HG02852 (cell line): ENCODE measurements at regions not wholly inside any gene's neighbourhood (a gene's known extent, or its start where the extent isn't known, plus 50 kb on each side); places are given as distances from the start of the nearest gene placed in this dataset.
"Not testable (repeated sequence)": the region's sequence is repeated elsewhere in the genome, so short reads cannot be mapped to it uniquely, and the experiment has no call there.

Experiments
- ATAC-seq: cut with Tn5 transposase; IDR thresholded peaks from one replicate; pipeline ENCODE4 v1.9.1; 2021; ENCODE audit warnings: mild to moderate bottlenecking, moderate library complexity; ENCODE audit not compliant: unreplicated experiment

DNA sequence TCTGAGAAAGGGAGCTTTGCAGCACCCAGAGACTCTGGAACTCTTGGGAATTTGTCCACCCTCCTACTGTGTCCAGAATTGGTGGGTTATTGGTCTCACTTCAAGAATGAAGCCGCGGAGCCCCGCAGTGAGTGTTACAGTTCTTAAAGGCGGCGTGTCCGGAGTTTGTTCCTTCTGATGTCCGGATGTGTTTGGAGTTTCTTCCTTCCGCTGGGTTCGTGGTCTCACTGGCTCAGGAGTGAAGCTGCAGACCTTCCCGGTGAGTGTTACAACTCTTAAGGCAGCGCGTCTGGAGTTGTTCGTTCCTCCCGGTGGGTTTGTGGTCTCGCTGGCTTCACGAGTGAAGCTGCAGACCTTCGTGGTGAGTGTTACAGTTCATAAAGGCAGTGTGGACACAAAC is 824.7 kb downstream of the LRRTM4 start:
- ATAC-seq, result not testable (repeated sequence)

DNA sequence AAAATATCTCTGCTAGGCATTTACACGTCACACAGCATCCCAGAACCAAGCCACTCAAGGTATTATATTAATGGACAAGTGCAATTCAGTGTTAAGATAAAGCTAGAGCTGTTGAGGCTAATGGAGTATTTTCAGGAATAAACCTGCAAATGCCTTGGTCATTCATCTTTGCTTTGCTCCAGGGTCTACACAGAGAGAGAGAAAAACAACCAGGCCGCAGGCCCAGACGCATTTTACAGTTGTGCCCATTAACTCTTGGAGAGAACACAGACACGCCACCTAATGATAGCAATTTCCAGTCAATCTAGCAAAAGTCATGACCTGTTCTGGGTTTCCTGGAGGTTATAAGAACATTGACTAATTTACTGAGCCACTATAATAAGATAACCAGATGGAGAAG is 829.3 kb downstream of the LRRTM4 start:
- no peak for ATAC-seq

- ATAC-seq, result no peak
These were observed 833.4 kb downstream of the LRRTM4 start for GRCh38 chr2:76688732-76689131.

DNA sequence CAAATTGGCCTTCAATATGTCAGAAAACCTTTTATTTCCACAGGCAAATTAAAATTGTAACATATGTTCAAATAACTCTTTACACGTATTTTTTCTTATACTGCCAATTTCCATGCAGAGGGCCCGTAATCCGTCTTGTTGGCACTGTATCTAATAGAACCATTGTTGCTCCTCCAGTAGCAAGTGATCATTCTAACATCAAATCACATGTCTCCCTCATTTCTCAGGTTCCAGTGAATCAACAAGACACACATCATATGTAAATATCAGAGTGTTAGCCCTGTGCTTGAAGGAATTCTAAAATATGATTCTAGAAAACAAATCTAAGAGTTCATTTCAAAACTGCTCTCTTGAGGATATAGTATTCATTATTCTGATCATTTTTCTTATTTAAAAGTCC is 834.3 kb downstream of the LRRTM4 start:
- no peak for ATAC-seq

GRCh38 chr2:76684756-76685155 is 837.4 kb downstream of the LRRTM4 start:
- ATAC-seq, result no peak

- no peak for ATAC-seq
These were observed 843.2 kb downstream of the LRRTM4 start for GRCh38 chr2:76679025-76679396.

- no peak for ATAC-seq
These were observed 843.7 kb downstream of the LRRTM4 start for GRCh38 chr2:76678383-76679024.

GRCh38 chr2:76675212-76675611 is 847.0 kb downstream of the LRRTM4 start:
- ATAC-seq, result no peak

- no peak for ATAC-seq
These were observed 849.4 kb downstream of the LRRTM4 start for GRCh38 chr2:76672798-76673197.

DNA sequence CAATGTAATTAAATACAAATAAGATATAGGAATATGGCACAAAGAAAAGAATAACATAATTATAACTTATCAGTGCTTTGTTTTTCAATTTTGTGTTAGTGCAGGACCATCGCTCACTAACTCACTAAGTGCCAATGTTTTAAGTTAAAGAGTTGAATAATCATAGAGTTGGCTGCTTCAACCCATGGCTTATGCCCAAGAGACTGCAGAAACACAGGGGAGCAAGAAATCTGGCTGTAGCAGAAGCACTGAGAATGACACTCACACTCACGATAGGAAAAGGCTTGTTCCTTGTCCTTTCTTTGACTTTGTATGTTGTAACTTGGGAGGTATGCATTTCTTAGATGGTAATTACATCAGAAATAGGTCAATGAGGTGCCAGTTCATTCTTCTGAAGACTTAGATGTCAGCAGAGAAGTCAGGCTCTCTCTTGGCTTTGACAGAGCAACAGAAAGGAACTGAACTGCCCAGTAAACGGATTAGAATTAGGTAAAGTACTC is 852.2 kb downstream of the LRRTM4 start:
- ATAC-seq, result no peak

- ATAC-seq, result no peak
These were observed 853.9 kb downstream of the LRRTM4 start for GRCh38 chr2:76668279-76668678.

DNA sequence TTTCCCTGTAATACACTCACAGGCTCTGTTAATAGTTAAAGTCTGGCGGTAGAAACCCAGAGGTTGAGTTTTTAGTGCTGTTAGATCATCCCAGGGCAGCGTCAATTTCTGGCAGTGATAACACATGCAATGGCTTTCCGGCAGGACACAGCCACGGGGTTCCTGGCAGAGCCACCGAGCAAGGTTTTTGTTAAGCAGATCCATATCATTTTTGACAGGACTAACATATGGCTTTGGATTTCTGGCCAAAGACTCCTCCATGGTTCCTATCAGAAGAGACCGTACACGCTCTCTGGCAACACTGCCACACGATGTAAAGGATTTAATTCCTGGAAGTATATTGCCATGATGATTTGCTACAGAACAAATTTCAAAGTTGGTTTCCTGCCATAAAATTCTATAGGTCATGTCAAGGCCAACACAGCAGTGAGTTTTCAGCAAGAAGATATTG is 854.3 kb downstream of the LRRTM4 start:
- no peak for ATAC-seq

DNA sequence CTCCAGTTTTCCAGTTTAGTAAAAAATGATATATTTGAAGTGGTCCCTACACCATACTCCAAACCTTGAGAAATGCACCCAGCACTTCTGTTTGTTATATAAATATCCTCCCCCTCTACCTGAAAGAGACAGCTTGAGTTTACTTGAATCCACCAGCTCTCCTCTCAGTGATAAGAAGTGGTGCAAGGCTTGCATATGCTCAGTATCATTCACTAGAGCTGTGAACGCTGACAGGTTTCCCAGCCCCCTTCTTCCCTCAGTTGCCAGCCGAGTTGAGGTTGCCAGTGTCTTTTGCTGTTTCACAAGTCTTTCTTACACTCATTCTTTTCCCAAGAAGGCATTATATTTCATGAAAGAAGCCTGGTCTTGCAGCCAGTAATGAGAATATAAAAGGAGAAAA is 880.0 kb downstream of the LRRTM4 start:
- ATAC-seq, result no peak

GRCh38 chr2:76641506-76641905 is 880.7 kb downstream of the LRRTM4 start:
- ATAC-seq, result no peak

- ATAC-seq, result no peak
These were observed 881.3 kb downstream of the LRRTM4 start for GRCh38 chr2:76640905-76641304.

DNA sequence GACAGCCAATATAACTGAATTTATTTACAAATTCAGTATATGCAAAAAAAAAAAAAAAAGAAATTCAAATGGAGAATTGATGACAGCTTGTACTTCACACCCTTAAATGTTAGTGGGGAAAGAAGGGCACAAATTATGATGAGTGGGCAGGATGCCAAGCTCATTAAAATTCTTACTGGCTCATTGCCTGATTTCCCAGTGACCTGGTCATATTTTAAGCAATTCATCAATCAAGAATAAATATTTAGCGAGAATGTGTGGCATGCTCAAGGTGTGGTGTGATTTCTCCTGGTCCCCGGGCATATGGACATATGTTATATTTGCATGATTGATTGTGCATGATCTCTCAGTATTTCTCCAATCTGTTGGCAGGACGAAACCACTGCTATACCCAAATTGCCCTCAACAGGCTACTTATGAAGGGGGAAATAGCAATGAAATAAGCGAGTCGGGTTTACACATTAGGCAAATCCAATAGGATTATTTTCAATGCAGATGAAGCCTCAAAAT is 883.0 kb downstream of the LRRTM4 start:
- ATAC-seq, result no peak

DNA sequence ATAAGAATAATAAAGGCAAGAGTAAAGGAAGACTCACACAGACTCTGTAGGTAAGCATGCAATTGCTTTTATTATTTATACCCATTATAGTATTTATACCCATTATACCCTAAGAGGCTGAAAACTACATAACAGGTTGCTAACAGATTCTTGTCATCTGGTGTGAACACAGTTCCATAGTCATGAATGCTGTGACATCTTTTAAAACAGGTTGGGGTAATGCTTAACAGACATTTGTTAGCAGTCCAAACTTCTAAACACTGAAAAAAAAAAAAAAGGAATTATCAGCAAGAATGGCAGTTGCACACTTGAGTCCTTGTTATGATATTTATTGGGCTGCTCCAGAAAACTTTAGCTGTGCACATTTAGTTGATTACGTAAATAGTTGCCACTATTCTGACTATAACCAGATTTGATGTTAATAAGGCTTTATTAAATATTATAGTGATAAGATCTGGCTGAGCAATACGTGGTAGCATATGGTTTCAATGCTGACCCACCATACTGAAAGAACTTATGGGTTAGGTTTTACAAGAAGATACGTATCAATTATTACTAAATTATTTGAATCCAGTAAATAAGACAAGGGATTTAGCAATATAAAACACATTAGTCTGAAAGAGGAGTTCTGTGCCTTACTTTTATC is 888.8 kb downstream of the LRRTM4 start:
- no peak for ATAC-seq

DNA sequence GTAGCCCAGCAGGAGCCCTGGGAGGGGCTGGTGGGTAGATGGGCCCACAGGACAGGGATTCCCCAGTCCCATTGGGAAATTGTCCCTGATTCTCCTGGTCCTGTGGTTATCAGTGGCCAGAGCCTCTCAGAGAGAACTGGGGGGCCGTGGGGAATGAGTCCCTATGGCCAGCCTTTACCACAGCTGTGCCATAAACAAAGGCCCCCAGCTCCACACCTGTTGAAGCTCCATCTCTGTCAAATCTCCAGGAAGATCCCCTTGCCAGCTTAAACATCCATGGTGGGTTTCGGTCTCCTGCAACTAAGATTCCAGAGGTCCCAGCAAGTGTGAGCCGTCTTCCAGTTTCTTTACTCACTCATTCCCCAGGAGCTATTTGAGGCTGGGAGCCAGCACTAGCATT is 897.1 kb downstream of the LRRTM4 start:
- no peak for ATAC-seq

DNA sequence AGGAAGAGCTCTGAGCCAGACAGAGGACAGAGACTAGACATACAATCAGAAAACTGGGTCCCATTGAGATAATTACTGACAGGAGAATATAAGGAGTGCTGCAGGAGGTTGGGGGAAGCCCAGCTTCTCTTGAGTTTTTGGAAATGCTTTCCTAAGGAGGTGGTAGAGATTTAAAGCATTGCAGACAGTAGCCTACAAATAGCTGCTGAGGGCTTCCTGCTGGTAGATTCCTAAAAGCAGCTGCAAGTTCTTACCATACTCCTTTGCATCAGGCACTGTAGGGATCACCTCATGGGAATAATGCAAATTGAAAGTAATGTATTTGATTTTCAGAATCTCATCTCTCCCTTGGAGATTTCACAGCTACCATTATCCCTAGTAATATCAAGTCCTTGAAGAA is 902.6 kb upstream of the GCFC2 start:
- no peak for ATAC-seq

- ATAC-seq, result no peak
These were observed 902.0 kb upstream of the GCFC2 start for GRCh38 chr2:76612764-76613163.

DNA sequence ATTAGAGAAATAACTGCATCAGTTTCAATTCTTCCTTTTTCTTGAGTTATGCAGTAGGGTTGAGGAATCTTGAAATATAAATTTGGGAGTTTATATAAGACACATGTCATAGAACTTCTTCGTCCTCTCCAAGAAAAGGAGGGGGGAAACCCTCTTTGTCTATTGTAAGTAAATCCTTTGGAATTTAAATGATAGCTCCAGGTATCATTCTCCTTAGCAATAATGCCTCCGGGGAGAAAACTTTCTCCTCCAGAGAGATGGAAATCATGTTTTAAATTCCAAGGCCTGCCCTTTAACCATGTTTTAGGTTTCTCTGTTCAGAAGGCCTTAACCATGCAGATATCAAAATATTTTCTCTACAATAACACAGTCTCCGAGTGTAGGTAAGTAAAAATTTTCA is 899.7 kb upstream of the GCFC2 start:
- no peak for ATAC-seq

GRCh38 chr2:76599732-76600368 is 889.1 kb upstream of the GCFC2 start:
- peak; percentile 99 for ATAC-seq
